GM12872 (cell line): ENCODE measurements at regions not wholly inside any gene's neighbourhood (a gene's known extent, or its start where the extent isn't known, plus 50 kb on each side); places are given as distances from the start of the nearest gene placed in this dataset.

Source experiments
- TF ChIP-seq, protein P1 (sequence below): IDR thresholded peaks from 3 replicates; pipeline ENCODE4 v1.5.1; 2011; ENCODE audit warnings: low read depth, mild to moderate bottlenecking, low read length, moderate library complexity; ENCODE audit not compliant: insufficient read depth

DNA sequence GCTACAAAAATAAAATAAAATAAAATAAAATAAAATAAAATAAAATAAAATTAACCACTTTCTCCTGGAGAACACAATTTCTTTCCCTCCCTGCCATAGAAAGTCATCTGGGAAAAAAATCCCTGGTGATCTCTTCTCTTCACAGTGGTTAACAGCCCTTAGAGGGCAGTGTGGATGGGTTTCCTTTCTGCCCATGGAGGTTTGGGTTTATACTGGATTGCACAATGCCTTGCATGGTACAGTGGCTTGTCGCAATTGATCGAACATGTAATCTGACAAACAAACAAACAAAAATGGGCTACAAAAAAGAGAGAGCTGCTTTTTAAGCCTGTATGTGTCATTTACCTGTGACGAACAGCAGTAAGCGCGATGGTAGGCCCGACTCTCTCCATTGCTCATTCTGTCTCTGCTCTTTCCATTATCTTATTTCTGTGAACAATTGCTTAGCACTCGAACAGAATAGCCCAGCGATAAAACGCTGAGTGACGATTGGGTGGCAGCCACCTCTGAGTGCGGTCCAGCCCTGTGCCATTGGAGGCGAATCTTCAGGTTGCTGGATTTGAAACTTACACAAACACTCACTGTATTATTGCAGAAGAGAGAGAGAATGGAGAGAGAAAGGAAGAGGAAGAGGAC is 166.1 kb downstream of the CD83 start:
- TF ChIP-seq, protein P1, sequence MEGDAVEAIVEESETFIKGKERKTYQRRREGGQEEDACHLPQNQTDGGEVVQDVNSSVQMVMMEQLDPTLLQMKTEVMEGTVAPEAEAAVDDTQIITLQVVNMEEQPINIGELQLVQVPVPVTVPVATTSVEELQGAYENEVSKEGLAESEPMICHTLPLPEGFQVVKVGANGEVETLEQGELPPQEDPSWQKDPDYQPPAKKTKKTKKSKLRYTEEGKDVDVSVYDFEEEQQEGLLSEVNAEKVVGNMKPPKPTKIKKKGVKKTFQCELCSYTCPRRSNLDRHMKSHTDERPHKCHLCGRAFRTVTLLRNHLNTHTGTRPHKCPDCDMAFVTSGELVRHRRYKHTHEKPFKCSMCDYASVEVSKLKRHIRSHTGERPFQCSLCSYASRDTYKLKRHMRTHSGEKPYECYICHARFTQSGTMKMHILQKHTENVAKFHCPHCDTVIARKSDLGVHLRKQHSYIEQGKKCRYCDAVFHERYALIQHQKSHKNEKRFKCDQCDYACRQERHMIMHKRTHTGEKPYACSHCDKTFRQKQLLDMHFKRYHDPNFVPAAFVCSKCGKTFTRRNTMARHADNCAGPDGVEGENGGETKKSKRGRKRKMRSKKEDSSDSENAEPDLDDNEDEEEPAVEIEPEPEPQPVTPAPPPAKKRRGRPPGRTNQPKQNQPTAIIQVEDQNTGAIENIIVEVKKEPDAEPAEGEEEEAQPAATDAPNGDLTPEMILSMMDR: no peak

DNA sequence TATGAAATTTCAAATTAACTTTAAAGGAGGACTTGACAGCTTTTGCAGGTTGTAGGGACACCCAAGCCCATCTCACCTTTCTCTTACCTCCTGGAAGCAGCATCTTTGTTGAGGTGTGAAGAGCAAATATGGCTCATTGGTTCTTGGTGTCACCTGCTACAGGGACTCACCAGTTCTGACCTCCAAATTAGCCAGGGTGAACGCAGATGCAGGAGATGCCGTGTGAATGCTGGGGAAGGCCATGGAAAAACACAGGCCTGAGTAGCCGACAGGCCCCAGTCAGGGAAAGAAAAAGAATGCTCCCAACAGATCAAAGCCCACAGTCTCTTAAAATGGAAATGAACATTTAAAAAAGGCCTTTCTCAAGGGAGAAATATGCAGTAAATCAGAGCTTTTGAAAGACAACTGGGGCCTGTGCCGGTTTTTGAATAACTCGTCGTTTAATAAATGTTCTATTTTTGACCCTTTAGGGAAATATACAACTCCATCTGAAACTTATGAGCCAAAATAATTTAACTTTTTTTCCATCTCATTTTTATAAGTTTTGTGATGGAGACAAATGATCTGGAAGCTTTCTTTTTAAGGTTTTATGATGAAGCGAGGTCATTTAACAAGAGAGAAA is 167.5 kb downstream of the CD83 start:
- TF ChIP-seq, protein P1: no peak

DNA sequence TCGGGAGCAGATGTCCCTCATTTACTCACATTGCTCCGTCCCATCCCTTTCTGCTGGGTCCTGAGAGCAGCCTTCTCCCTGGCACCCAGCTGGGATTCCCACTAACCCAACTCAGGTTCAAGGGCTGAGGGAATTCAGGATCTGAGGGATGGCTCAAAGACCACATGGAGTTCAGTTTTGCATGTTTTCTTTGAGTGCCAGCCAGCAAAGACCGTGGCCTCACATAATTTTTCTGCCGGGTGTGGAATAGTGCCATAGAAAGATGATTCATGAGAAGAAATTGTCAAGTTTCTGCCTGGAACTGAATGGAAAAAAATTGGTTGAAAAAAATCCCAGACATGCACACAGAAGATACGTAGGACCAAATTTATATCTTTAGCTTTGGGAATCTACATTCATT is 168.6 kb downstream of the CD83 start:
- TF ChIP-seq, protein P1: no peak

DNA sequence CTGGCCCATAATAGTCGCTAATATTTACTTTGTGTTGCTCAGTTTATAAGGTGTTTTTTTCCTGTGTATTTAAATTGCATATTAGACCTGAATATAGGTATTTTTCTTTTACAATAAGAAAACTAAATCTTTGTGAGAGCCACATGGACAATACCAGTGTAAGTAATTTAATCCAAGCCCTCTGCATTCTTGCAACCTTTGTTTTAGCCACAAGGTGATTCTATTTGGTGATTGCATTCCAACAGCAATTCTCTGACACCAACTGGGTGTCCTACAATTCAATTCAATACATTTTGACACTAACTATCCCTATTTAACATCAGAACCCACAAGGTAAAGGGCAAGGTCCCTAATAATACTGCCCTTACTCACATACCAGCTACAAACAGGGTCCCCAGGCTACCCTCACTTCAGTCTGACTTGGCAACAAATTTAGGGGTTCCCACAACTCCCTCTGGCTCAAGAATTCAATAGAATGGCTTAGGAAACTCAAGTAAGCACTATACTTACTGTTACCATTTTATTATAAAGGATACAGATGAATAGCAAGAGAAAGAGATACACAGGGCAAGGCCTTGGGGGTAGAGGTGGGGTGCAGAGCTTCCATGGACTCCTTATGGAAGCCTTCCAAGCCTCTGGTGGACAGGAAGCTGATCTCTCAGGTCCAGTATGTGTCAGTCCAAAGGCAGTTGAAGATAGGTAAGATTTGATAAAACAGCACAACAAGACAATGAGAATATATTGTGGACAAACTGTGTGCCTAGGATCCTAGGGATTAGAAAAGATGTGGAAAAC is 169.3 kb downstream of the CD83 start:
- TF ChIP-seq, protein P1: no peak

DNA sequence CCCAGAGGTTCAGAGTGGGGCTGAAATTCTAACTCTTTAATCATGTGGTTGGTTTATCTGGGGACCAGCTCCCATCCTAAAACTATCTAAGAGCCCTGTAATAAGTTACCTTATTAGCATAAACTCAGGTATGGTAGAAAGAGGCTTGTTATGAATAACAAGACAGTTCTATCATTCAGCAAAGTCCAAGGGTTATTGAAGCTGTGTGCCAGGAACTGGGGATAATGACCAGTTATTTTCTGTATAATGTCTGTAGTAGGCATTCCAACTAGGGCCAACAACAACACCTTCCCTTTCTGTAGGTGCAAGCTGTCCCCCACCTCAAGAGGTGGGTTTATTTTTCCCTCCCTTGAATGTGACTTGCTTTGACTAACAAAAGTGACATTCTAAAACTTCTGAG is 170.1 kb downstream of the CD83 start:
- TF ChIP-seq, protein P1: no peak

DNA sequence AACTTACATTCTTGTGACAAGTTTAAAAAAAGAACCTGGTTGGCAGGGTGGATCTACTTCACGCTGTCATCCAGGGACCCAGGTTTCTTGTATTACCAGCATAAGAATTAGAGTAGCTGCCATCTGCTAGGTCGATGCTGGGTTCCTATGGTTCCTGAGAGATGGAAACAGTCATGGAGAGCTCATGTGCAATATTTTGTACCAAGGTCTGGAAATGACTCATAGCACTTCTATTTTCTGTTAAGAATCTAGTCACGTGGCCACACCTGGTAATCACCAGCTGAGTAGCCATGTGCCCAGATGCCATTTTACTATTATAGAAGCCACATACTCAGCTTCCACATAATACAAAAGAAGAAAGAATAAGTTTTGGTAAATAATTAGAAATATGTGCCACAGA is 171.3 kb downstream of the CD83 start:
- TF ChIP-seq, protein P1: no peak

DNA sequence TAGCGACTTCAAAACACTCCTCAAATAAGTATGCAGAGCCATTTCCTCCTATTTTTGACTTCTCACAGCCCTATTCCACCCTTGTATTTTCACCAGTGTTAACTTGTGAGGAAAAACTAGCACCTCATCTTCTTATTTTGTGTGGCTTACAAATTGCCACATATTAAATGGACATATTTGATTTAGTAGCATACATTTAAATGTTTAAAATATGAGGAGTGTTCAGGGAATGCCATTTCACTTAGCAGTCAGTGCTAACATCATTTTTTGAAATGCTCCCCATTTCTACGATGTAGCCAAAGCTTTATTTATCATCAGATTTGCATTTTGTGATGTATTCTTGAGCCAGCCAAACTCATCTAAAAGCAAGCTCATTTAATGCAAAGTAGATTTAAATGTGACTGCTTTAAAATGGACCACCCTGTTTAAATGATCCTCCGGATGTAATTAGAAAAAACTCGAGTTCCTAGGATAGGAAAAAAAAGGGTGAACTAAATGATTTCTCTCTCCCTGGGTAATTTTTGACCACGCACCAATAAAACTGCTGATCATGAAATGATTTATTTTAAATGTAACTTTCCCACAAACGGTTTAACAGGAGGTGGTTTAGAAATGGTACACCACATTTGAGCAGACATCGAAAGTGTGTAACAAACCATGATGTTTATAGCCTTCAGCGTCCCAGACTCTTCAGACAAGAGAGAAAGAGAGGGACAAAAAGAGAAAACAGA is 172.6 kb downstream of the CD83 start:
- TF ChIP-seq, protein P1: no peak
